Type B pancreatic cell (in vitro differentiated cells): ENCODE measurements at regions not wholly inside any gene's neighbourhood (a gene's known extent, or its start where the extent isn't known, plus 50 kb on each side); places are given as distances from the start of the nearest gene placed in this dataset.

ENCODE experiments used
- DNase-seq: peaks from one replicate; pipeline ENCODE4 v3.0.0; 2021; ENCODE audit warnings: mixed read lengths; ENCODE audit not compliant: unreplicated experiment; ENCODE audit errors: extremely low spot score
- H3K27ac Mint-ChIP-seq: 2 replicates; pipeline ENCODE4 v1.8.0; 2021; ENCODE audit warnings: mild to moderate bottlenecking, mixed read lengths
- H3K27me3 Mint-ChIP-seq: 2 replicates; pipeline ENCODE4 v1.8.0; 2021; ENCODE audit warnings: mixed read lengths
- H3K36me3 Mint-ChIP-seq: 2 replicates; pipeline ENCODE4 v1.8.0; 2021; ENCODE audit warnings: mixed read lengths
- H3K4me1 Mint-ChIP-seq: one replicate; pipeline ENCODE4 v1.8.0; 2021; ENCODE audit warnings: mixed read lengths; ENCODE audit not compliant: unreplicated experiment
- H3K4me3 Mint-ChIP-seq: 2 replicates; pipeline ENCODE4 v1.8.0; 2021; ENCODE audit warnings: mild to moderate bottlenecking, mixed read lengths
- H3K9me3 Mint-ChIP-seq: 2 replicates; pipeline ENCODE4 v1.8.0; 2021; ENCODE audit warnings: mixed read lengths
- TF ChIP-seq, protein P1 (sequence below): fragments of 200-600 bp; sonication (generic); conservative IDR thresholded peaks from 2 replicates; pipeline ENCODE4 v1.5.0; 2021; ENCODE audit warnings: antibody characterized with exemption, mild to moderate bottlenecking

DNA sequence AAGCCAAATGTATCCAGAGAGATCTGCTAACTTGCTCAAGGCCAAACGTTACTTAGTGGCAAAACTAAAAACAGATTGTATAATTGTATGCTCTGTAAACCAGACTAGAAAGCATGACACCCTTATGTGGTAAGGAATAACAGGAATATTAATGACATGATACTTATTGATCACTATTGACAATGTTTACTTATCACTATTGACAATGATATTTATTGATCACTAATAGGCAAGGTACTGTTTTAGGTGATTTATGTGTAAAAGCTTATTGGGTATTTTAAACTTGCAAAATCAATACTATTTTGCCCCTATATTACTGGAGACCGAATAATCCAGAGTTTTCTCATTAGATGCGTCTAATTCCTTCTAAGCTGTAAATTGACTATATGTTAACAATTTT is 985.1 kb downstream of the CDH11 start:
- TF ChIP-seq, protein P1, sequence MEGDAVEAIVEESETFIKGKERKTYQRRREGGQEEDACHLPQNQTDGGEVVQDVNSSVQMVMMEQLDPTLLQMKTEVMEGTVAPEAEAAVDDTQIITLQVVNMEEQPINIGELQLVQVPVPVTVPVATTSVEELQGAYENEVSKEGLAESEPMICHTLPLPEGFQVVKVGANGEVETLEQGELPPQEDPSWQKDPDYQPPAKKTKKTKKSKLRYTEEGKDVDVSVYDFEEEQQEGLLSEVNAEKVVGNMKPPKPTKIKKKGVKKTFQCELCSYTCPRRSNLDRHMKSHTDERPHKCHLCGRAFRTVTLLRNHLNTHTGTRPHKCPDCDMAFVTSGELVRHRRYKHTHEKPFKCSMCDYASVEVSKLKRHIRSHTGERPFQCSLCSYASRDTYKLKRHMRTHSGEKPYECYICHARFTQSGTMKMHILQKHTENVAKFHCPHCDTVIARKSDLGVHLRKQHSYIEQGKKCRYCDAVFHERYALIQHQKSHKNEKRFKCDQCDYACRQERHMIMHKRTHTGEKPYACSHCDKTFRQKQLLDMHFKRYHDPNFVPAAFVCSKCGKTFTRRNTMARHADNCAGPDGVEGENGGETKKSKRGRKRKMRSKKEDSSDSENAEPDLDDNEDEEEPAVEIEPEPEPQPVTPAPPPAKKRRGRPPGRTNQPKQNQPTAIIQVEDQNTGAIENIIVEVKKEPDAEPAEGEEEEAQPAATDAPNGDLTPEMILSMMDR, result no peak
- Mint-ChIP-seq H3K9me3 (no peaks in the 10 kb centered on the region), H3K4me1 (no peaks in the 10 kb centered on the region), H3K27ac (no peak overlapping the region), H3K36me3 (no peaks in the 10 kb centered on the region), H3K27me3 (no peaks in the 10 kb centered on the region), H3K4me3 (no peak overlapping the region)
- no peak for DNase-seq

DNA sequence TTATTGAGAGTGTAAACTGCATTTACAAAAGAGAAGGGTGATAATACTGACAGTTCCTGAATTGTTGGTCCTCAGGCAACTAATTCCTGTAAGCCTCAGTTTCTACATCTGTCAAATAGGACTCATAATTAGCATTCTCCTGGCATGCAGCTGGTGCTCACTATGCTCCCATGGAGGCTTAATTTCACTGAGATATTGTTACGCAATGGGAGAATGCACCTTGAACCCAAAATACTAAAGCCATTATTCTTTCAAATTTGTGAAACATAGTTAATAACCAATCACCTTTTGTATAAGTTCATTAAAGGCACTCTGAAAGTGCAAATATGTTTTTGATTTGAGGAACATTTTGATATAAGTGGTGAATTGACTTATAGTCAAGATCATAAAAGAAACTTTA is 985.5 kb downstream of the CDH11 start:
- Mint-ChIP-seq H3K9me3 (no peaks in the 10 kb centered on the region), H3K27me3 (no peaks in the 10 kb centered on the region), H3K36me3 (no peaks in the 10 kb centered on the region), H3K4me3 (no peak overlapping the region), H3K27ac (no peak overlapping the region), H3K4me1 (no peaks in the 10 kb centered on the region)
- TF ChIP-seq, protein P1, result no peak
- no peak for DNase-seq

DNA sequence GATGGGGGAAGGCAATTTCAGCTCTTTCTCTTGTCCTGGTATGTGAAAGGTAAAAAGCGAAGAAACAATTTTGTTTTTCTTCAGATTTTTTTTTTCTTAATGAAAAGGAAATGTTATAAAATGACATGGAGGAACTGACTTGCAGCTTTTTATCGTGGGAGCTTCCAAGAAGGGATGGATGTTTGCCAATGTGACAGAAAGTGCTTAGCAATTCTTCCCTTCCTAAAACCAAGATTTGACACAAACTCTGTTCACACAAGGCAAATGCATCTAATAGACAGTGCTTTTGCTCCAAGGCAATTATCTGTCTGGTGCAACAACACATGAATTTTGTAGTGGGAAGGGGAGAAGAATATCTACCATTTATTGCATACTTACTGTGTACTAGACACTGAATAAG is 988.5 kb downstream of the CDH11 start:
- Mint-ChIP-seq H3K4me3 (no peak overlapping the region), H3K27me3 (no peaks in the 10 kb centered on the region), H3K27ac (no peak overlapping the region), H3K9me3 (no peaks in the 10 kb centered on the region), H3K4me1 (no peaks in the 10 kb centered on the region), H3K36me3 (no peaks in the 10 kb centered on the region)
- DNase-seq, result no peak
- TF ChIP-seq, protein P1, result no peak

DNA sequence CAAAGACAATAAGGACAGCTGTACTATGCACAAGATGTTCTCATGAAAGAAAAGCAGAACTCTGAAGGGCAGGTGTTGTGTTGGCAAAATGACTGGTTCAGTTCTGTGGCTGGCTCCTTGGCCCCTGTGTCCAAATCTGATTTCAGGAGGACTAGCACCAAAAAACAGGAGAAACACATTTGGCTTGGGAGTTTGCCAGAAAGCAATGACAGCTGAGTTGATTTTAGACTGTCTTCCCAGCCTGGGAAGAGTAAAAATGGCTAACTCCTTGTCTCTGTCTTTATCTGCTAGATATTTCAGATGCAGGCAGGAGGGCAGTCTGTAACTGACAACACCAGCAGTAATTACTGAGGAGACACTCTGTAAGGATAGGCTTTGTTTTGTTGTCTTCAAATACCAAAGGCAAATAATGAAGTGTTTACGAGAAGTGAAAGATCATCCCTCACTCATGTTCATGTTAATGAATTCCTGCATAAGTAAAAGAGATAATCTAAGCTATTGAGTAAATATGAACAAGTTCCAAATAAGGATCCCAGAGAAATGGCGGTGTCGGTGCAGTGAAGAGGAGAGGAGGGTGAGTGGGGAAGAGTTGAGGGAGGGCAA is 989.0 kb downstream of the CDH11 start:
- H3K4me1 Mint-ChIP-seq, result no peaks in the 10 kb centered on the region
- TF ChIP-seq, protein P1, result no peak
- no peaks in the 10 kb centered on the region for H3K9me3 Mint-ChIP-seq
- DNase-seq, result no peak
- H3K27ac Mint-ChIP-seq, result no peak overlapping the region
- no peaks in the 10 kb centered on the region for H3K36me3 Mint-ChIP-seq
- no peaks in the 10 kb centered on the region for H3K27me3 Mint-ChIP-seq
- H3K4me3 Mint-ChIP-seq, result no peak overlapping the region

DNA sequence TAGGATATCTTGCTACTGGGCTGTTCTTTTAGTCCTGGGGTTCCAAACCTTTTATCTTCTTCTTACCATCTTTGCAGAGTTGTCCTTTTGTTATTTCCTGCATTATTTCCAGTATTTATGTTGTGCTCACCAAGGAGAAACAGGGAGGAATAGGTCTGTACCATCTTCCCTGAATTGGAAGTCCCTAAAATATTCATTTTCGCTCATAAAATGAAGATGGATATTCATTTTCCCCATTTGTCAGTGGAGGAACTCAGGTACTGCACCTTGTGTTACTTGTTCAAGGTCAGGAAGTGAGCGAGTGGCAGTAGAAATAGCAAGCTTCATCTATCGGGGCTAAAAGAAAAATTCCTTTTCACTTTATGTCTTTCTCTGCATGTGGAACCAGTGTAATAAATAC is 989.7 kb downstream of the CDH11 start:
- Mint-ChIP-seq H3K36me3 (no peaks in the 10 kb centered on the region), H3K4me1 (no peaks in the 10 kb centered on the region), H3K4me3 (no peak overlapping the region), H3K27me3 (no peaks in the 10 kb centered on the region), H3K27ac (no peak overlapping the region), H3K9me3 (no peaks in the 10 kb centered on the region)
- no peak for DNase-seq
- TF ChIP-seq, protein P1, result peak; percentile 55

DNA sequence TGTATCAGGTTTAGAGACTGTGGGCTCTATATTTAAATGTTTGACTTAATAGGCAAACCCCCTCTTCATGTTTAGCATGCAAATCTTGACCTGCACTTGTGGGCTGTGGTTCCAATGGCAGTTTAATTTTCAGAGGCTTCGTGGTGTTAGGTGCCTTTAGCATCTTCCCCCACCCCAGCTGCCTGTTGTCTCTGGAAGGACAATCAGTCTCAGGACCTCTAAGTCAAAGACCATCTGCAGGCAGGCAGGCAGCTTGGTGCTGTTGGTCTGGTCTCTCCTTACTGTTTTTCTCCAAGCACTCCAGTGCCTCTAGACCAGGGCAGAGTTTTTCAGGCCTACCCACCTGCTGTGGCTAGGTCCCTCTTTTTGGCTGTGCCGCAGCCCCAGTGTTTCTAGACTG is 990.4 kb downstream of the CDH11 start:
- TF ChIP-seq, protein P1, result no peak
- H3K4me1 Mint-ChIP-seq, result no peaks in the 10 kb centered on the region
- H3K36me3 Mint-ChIP-seq, result no peaks in the 10 kb centered on the region
- DNase-seq, result no peak
- no peak overlapping the region for H3K4me3 Mint-ChIP-seq
- no peak overlapping the region for H3K27ac Mint-ChIP-seq
- H3K27me3 Mint-ChIP-seq, result no peaks in the 10 kb centered on the region
- no peaks in the 10 kb centered on the region for H3K9me3 Mint-ChIP-seq
